Endothelial cell of umbilical vein (primary cell): ENCODE measurements at regions not wholly inside any gene's neighbourhood (a gene's known extent, or its start where the extent isn't known, plus 50 kb on each side); places are given as distances from the start of the nearest gene placed in this dataset.

Source experiments
- BruUV-seq: library from RNA; stranded (reverse); fragments of 400-500 nt; replicated peaks from 2 replicates; lab custom pipeline; 2021; lab: Mats Ljungman, UMichigan
- CTCF ChIA-PET: fragments of 300-600, 350-600 bp; sonication (Branson Sonifier 250); formaldehyde crosslinking; loops from one replicate; lab custom pipeline; 2021; ENCODE audit warnings: antibody characterized with exemption, inconsistent platforms; lab: Charles Lee
- POLR2A ChIA-PET: fragments of 300-600, 350-600 bp; sonication (Branson Sonifier 250); formaldehyde crosslinking; loops from one replicate; lab custom pipeline; 2021; ENCODE audit warnings: antibody characterized with exemption, inconsistent platforms; lab: Charles Lee
- DNase-seq: peaks from one replicate; pipeline ENCODE4 v3.0.0-alpha.2; 2011; ENCODE audit warnings: low read depth, low spot score
- FAIRE-seq: peaks from 2 replicates; lab custom pipeline; 2011; peaks lifted over from hg19 to GRCh38; lab: Jason Lieb, UNC
- H2AFZ ChIP-seq: 2 replicates; pipeline ENCODE4 v1.6.0; 2012; ENCODE audit warnings: low read depth, low read length, control low read depth, inconsistent platforms
- H3K27ac ChIP-seq: 2 replicates; pipeline ENCODE4 v1.5.1; 2011; ENCODE audit warnings: low read depth, mild to moderate bottlenecking, control low read depth, low read length, moderate library complexity; ENCODE audit not compliant: insufficient read depth
- H3K27me3 ChIP-seq, 2 experiments: 2 replicates each; pipeline versions ENCODE4 v1.6.0 to v1.6.1; 2011; ENCODE audit warnings: low read length in 2 of 2, mixed read lengths in 1 of 2; ENCODE audit not compliant: control insufficient read depth in 2 of 2, insufficient read depth in 2 of 2
- H3K36me3 ChIP-seq, 2 experiments: 2 replicates in 1 of 2; 3 replicates in 1 of 2; pipeline ENCODE4 v1.5.1; 2011; ENCODE audit warnings: low read length in 2 of 2, mild to moderate bottlenecking in 1 of 2, moderate library complexity in 1 of 2; ENCODE audit not compliant: control insufficient read depth in 2 of 2, insufficient read depth in 2 of 2; ENCODE audit errors: extremely low read depth in 1 of 2
- H3K4me1 ChIP-seq: 3 replicates; pipeline ENCODE4 v1.5.1; 2011; ENCODE audit warnings: mild to moderate bottlenecking, low read length; ENCODE audit not compliant: control insufficient read depth, insufficient read depth; ENCODE audit errors: extremely low read depth
- H3K4me2 ChIP-seq: 2 replicates; pipeline ENCODE4 v1.6.1; 2011; ENCODE audit warnings: low read length, control low read depth, mixed read lengths; ENCODE audit not compliant: insufficient read depth
- H3K4me3 ChIP-seq, 3 experiments: fragments of 200-600 bp in 1 of 3; sonication (generic), shearing (Covaris generic) in 1 of 3; replicated peaks in 1 of 3; 2 replicates each; pipeline ENCODE4 v1.5.1; 2011 to 2016; ENCODE audit warnings: control low read depth in 3 of 3, low read length in 3 of 3, mild to moderate bottlenecking in 2 of 3, inconsistent platforms in 1 of 3, low read depth in 1 of 3, moderate library complexity in 1 of 3; ENCODE audit not compliant: insufficient read depth in 1 of 3
- H3K79me2 ChIP-seq: 2 replicates; pipeline ENCODE4 v1.6.0; 2012; ENCODE audit warnings: low read length, inconsistent platforms; ENCODE audit not compliant: control insufficient read depth, insufficient read depth
- H3K9ac ChIP-seq: replicated peaks from 2 replicates; pipeline ENCODE3; 2011; ENCODE audit warnings: low read length, control low read depth; ENCODE audit not compliant: insufficient read depth; ENCODE audit errors: extremely low read depth
- H3K9me1 ChIP-seq: replicated peaks from 3 replicates; pipeline ENCODE4 v1.6.0; 2011; ENCODE audit warnings: mild to moderate bottlenecking, low read length; ENCODE audit not compliant: control insufficient read depth, insufficient read depth; ENCODE audit errors: extremely low read depth
- H3K9me3 ChIP-seq: replicated peaks from 2 replicates; pipeline ENCODE4 v1.5.1; 2012; ENCODE audit warnings: low read length, inconsistent platforms; ENCODE audit not compliant: control insufficient read depth, insufficient read depth
- H4K20me1 ChIP-seq: replicated peaks from 2 replicates; pipeline ENCODE3; 2011; ENCODE audit warnings: mild to moderate bottlenecking, low read length; ENCODE audit not compliant: control insufficient read depth, insufficient read depth; ENCODE audit errors: extremely low read depth
- CTCF ChIP-seq, 2 donors: IDR thresholded peaks; 1 replicate in 1 of 2; 2 replicates in 1 of 2; pipeline ENCODE4 v1.5.1; 2011; ENCODE audit warnings: low read length in 2 of 2, mild to moderate bottlenecking in 2 of 2, moderate library complexity in 2 of 2, control low read depth in 1 of 2, inconsistent platforms in 1 of 2, low read depth in 1 of 2; ENCODE audit not compliant: insufficient read depth in 1 of 2; ENCODE audit errors: extremely low read depth in 1 of 2
- EZH2 ChIP-seq: IDR thresholded peaks from 2 replicates; pipeline ENCODE4 v1.6.1; 2012; ENCODE audit warnings: borderline replicate concordance, low read depth, mild to moderate bottlenecking, moderate library complexity, low read length, inconsistent platforms; ENCODE audit not compliant: severe bottlenecking
- FOS ChIP-seq: IDR thresholded peaks from 2 replicates; pipeline ENCODE4 v1.6.1; 2011; ENCODE audit warnings: mild to moderate bottlenecking, low read length, moderate library complexity, borderline replicate concordance; ENCODE audit not compliant: insufficient read depth
- GATA2 ChIP-seq: IDR thresholded peaks from 2 replicates; pipeline ENCODE4 v1.7.0; 2011; ENCODE audit warnings: low read depth, mild to moderate bottlenecking, moderate library complexity, mixed read lengths, low read length; ENCODE audit not compliant: insufficient read length, insufficient read depth
- JUN ChIP-seq: IDR thresholded peaks from 2 replicates; pipeline ENCODE4 v1.6.1; 2011; ENCODE audit warnings: borderline replicate concordance, low read depth; ENCODE audit not compliant: insufficient read length, insufficient read depth
- MYC ChIP-seq: IDR thresholded peaks from one replicate; pipeline ENCODE4 v1.6.1; 2011; ENCODE audit warnings: mild to moderate bottlenecking, low read depth, low read length
- POLR2A ChIP-seq: IDR thresholded peaks from 2 replicates; pipeline ENCODE4 v1.6.1; 2012; ENCODE audit warnings: low read depth, mild to moderate bottlenecking, control low read depth, low read length
- POLR2AphosphoS5 ChIP-seq: IDR thresholded peaks from 2 replicates; pipeline ENCODE4 v1.6.1; 2012; ENCODE audit warnings: low read depth, mild to moderate bottlenecking, control low read depth, low read length, moderate library complexity; ENCODE audit not compliant: insufficient read depth
- dilution Hi-C: fragments of 300-500 bp; cut with MboI; formaldehyde crosslinking; loops from one replicate; pipeline ENCODE4 v1.15.0; 2019; ENCODE audit warnings: low sequenced_read_pairs; ENCODE audit not compliant: extremely low pct_ligation_motif_present
- intact Hi-C: fragments of 100-400 bp; cut with micrococcal nuclease; formaldehyde crosslinking; loops from one replicate; pipeline ENCODE4 v1.10.0; 2022
- TF ChIP-seq, protein P1 (sequence below): IDR thresholded peaks from 2 replicates; pipeline ENCODE4 v1.6.1; 2011; ENCODE audit not compliant: insufficient read depth, insufficient read length

- H4K20me1 ChIP-seq: no peaks in the 10 kb centered on the region
- H2AFZ ChIP-seq: peak overlapping the region; percentile 68
- H3K4me1 ChIP-seq: peaks cover 15% of the 10 kb centered on the region
- no peaks in the 10 kb centered on the region for H3K9me1 ChIP-seq
- FAIRE-seq (peak; percentile 82), DNase-seq (peak; percentile 82)
- intact Hi-C loops (loop anchor here (1.0 to 2.0 kb wide), 4 partner anchors 17 to 282 kb away; partner anchors contain the start of gene SPRY2), dilution Hi-C loops (no loop called here)
- peak overlapping the region; percentile 49 for H3K9ac ChIP-seq
- H3K27me3 ChIP-seq: no peaks in the 10 kb centered on the region
- peak overlapping the region; percentile 32 for H3K4me2 ChIP-seq
- H3K79me2 ChIP-seq: no peaks in the 10 kb centered on the region
- TF ChIP-seq MYC: no peak
- TF ChIP-seq JUN: peak; percentile 67
- TF ChIP-seq FOS: peak; percentile 69
- no peak for TF ChIP-seq CTCF (IDR thresholded peaks at IDR 0.05; ENCODE audit: extremely low read depth in 1 of 2, insufficient read depth in 1 of 2, low read depth in 1 of 2, low read length in 2 of 2)
- TF ChIP-seq, protein P1, sequence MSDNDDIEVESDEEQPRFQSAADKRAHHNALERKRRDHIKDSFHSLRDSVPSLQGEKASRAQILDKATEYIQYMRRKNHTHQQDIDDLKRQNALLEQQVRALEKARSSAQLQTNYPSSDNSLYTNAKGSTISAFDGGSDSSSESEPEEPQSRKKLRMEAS: no peak
- TF ChIP-seq POLR2AphosphoS5: peak; percentile 54
- TF ChIP-seq EZH2: no peak
- TF ChIP-seq GATA2: peak; percentile 62
- no peak for TF ChIP-seq POLR2A
- BruUV-seq: TSS peak; percentile 70
- peak overlapping the region; percentile 85 for H3K27ac ChIP-seq
- no peak overlapping the region for H3K4me3 ChIP-seq
- ChIA-PET CTCF (interaction anchor here (0.9 to 1.4 kb wide), 7 partner anchors 10 to 281 kb away, joined by 3 to 8 read pairs (median 3); no protein-coding TSS in a partner anchor), POLR2A (interaction anchor here (1.3 to 1.4 kb wide), 2 partner anchors 18 to 134 kb away, joined by 3 to 4 read pairs; no protein-coding TSS in a partner anchor)
- H3K36me3 ChIP-seq: no peaks in the 10 kb centered on the region
- H3K9me3 ChIP-seq: no peaks in the 10 kb centered on the region
These were observed 123.1 kb downstream of the SPRY2 start for GRCh38 chr13:80217614-80218456.
